GM04504 (cell line): ENCODE measurements at regions not wholly inside any gene's neighbourhood (a gene's known extent, or its start where the extent isn't known, plus 50 kb on each side); places are given as distances from the start of the nearest gene placed in this dataset.
"Not testable (repeated sequence)": the region's sequence is repeated elsewhere in the genome, so short reads cannot be mapped to it uniquely, and the experiment has no call there.

Experiments
- DNase-seq: peaks from one replicate; pipeline ENCODE4 v3.0.0-alpha.2; 2012; ENCODE audit warnings: low read depth

DNA sequence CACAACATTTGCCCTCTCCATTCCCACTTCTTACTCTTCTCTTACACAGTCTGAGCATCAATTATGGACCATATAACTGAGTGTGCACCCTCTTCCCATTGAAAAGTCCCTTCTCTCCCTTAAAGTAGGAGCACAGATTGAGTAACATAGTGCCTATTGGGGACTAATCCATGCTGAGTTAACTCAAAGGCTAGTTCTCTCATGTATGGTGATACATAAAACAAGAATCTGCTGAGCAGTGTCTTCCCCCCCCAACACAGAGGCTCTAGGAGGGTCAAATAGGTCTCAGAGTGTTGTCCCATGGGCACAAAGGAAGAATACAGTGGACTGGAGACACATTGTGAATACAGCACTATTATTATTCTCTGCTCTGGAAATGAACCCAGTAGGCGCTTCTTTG, 274.6 kb upstream of the BOD1L1 start:
- no peak for DNase-seq

GRCh38 chr4:13903061-13903460, 275.5 kb upstream of the BOD1L1 start:
- DNase-seq = no peak

- no peak for DNase-seq
These were observed 276.4 kb upstream of the BOD1L1 start for GRCh38 chr4:13903901-13904300.

DNA sequence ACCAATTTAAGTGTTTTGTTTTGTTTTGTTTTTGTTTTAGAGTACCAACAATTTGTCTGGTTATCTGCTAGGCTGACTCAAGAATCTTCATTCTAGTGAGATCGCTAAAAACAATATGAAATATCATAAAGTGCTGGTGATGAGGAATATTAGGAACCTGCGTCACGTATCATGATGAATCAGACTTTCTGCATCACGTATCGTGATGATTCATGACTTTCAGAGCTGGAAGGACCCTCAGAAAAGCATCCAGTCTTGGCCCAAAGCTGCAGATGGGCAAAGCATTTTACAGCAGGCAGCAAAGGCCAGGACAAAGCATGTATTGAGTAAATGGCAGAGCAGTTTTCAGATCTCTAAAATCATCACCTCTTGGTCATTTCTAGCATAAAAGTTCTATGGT, 278.0 kb upstream of the BOD1L1 start:
- DNase-seq = no peak

DNA sequence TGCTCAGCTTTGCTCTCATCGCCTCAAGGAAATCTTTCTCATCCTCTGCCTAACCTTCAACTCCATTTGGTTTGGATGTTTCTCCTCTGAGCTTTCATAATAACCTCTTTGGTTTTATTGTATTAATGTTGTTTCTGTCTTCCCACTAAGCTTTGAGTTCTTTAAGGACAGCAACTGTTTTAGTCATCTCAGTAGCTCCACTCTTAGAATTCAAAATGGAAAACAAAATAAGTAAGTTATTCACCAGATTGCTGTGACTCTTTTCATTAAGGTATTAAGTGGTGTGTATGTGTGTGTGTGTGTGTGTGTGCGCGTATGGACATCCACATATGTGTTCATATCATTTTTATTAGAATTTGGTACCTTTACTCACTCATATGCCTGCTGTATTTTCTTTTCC, 279.2 kb upstream of the BOD1L1 start:
- DNase-seq = no peak

GRCh38 chr4:13907255-13907751, 279.8 kb upstream of the BOD1L1 start:
- DNase-seq = peak; percentile 85

DNA sequence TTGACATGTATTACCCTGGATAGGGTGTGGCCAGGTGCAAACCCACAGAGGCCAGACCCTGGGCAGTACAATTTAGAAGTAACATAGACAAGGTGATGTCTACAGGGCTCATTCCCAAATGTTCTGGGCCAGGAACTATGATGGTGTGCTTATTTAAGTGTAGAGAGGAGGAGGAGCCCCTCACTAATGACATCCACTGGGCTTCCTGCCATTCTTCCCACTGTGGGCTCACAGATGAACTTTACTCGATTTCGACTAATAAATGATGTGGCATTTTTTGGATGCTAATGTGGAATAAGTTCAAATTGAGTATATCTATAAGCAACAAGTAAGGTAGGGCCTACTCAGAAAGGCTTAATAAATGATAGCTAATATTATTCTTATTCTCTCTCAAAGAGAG, 280.9 kb upstream of the BOD1L1 start:
- DNase-seq = no peak

GRCh38 chr4:13910556-13910955, 283.0 kb upstream of the BOD1L1 start:
- no peak for DNase-seq

DNA sequence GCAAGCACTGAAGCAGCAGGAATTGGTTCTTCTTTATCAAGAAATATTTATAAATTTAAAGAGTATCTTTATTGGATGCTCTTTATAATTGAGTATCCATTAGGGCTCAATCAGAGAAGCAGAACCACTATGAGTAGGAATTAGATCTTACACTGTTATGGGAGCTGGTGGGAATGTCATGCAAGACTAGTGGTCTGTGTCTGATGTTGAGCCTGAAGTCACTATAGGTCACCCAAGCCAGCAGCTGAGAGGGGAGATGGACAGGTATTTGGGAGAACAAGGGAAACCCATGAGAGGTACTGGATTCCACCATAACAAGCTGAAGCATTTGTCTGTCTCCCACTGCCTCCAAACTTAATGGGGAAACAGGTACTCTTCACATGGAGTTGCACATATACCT, 283.7 kb upstream of the BOD1L1 start:
- DNase-seq = no peak

DNA sequence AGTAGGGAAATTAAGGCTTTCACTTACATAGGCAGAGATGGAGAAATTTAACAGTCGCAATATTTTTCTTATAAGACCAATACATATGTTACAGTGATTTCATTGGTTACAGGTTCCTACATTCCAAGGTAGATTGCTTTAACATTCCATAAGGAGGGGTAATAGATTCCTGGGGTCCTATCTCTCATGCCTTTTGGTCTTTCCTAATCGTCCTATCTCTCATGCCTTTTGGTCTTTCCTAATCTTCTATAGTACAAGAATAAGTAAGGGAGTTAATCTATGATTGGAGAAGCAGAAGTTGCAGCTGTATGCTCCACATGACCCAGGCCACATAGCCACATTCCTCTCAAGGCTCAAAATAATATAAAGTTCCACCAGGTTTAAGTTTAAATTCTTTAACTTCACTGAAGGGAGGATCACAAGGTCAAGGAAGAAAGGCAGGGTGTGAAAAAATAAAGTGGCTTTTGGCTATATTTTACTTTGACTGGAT, 285.0 kb upstream of the BOD1L1 start:
- DNase-seq = no peak

- no peak for DNase-seq
These were observed 285.4 kb upstream of the BOD1L1 start for GRCh38 chr4:13912966-13913365.

DNA sequence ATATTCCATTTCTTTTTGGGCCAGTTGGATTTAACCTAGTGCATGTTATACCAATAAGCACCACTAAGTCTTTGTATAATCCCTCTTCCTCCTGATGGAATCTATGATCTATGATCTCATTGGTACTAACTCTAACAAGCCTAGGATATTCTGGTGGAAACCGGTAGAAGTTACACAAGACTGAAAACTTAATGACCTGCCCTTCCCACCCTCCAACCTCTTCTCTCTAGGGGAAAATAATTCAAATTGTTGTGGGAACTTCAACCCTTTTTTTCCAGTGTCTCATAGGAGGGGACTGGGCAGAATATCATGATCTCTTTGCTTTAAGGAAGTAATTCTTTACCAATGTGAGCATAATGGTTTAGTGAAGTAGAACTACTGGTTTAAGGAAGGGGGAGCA, 289.5 kb upstream of the BOD1L1 start:
- DNase-seq = peak; percentile 86

DNA sequence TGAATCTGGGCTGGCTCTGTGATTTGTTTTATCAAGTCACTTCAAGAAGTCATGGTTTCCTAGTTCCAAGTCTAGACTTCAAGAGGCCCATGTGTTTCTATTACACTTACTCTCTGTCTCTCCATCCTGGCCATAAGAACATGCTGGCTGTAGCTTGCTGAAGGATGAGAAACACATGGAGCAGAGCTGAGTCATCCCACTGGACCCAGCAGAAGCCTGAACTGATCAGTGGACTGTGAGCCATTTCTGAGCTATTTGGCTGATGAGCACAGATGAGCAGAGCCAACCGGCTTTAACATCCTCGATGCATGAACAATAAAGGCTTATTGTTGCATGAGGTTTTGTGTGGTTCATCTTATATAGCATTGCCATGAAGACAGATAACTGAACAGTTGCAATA, 290.6 kb upstream of the BOD1L1 start:
- peak; percentile 98 for DNase-seq

DNA sequence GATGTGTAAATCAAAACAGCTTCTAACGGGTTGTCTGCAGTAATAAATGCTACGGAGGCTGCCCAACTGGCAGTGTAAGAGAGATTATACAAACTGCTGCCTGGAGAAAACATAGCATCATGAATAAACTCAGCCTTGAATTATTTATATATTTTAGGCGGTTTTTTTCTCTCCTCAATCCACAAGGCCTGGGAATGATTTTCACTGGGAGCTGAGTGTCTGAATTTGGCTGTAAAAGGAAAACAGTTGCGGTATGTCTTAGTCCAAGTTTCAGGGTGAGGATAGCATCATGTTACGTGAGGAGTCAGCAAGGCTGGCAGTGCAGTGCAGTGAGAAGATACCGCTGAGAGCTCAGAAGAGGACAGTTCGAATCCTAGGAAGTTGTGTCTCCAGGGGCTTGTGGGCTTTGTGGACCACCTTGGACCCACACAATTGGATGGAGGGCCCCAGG, 291.5 kb upstream of the BOD1L1 start:
- DNase-seq = peak; percentile 97

DNA sequence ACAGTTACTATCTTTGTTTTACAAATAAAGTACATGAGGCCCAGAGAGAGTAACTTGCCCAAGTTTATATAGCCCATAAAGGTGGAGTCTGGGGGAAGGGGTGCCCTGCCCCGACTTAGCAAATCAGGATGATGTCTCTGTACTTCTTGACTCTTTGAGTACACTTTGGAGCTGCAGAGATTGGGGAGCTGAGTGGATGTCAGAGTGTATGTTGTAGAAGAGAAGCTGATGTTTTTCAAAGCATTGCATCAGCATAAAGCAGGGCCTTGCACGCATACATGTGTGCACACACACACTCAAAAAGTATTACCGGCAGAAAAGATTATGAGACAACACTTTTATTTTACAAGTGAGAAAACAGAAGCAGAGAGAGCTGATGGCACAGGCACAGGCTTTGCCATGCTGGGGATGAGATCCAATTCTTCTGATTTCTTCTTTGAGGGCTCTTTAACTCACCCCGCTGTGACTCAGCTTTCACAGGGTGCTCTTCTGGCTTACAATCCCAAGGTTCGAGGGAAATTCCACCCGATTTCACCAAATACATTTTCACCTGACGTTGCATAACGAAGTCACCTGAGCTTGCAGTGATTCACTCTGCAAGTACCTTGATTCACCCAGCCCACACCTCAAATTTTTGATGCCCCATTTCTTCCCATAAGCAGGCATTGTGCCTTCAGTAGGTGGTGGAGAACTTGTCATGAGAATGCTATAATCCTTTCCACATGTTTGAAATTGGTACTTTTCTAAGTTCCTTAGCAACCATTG, 292.8 kb upstream of the BOD1L1 start:
- DNase-seq = peak; percentile 32

- DNase-seq = peak; percentile 100
These were observed 293.4 kb upstream of the BOD1L1 start for GRCh38 chr4:13920901-13921300.

- peak; percentile 38 for DNase-seq
These were observed 294.3 kb upstream of the BOD1L1 start for GRCh38 chr4:13921805-13922204.

GRCh38 chr4:13922459-13922858, 294.9 kb upstream of the BOD1L1 start:
- DNase-seq = no peak

DNA sequence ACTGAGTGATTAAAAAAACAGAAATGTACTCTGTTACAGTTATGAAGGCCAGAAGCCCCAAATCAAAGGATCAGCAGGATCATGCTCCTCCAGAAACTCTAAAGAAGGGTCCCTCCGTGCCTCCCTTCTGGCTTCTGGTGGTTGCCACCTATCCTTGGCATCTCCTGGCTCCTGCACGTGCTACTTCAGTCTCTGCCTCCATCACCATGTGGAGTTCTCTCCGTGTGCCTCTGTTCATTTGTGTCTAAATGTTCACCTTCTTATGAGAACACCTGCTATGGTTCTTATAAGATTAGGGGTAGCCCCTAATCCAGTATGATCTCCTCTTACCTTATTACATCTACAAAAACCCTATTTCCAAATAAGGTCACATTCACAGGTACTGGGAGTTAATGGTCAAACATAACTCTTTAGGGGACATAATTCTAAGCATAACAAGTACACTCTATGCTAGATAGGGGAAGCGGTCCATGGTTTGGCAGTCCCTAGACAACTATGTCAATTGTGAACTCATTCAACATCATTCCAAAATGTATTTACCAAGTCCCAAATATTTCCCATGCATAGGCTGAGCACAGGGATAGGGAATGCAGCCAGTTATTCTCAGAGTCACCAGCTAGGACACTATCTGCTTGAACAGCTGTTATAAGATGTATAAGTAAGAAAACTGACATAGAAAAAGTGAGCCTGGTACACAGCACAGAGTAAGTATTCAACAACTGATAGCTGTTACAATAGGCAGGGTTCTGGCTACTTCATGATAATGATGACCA, 295.5 kb upstream of the BOD1L1 start:
- no peak for DNase-seq

DNA sequence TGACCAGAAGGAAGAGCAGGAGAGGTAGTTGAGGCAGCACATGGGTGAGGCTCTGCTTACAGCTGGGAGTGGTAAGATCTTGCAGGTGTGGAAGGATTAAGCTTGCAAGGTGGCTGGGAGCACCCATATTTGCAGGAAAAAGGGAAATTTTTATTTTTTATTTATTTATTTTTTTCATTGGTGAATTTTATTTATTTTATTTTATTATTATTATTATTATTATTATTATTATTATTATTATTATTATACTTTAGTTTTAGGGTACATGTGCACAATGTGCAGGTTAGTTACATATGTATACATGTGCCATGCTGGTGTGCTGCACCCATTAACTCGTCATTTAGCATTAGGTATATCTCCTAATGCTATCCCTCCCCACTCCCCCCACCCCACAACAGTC, 297.4 kb upstream of the BOD1L1 start:
- DNase-seq = not testable (repeated sequence)

- no peak for DNase-seq
These were observed 300.7 kb upstream of the BOD1L1 start for GRCh38 chr4:13928214-13928613.

DNA sequence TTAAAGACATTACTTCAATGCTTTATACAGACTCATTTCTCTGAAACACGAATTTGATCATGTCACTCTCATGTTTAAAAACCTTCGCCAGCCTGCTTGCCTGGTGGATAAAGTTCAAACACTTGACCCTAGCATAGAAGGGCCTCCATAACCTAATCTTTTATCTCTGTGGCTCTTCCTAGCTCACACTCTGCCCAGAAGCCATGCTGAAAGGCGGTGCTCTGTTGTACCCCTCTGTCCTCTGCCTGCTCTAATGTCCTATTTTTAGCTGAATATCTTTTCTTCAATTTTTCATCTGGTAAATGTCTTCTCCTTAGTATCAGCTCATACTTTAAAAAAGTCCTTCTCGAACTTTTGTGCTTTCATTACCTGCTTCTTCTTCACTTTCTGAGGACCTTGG, 302.6 kb upstream of the BOD1L1 start:
- no peak for DNase-seq

GRCh38 chr4:13933191-13933590, 305.7 kb upstream of the BOD1L1 start:
- DNase-seq = no peak
